ENCODE measurements at regions not wholly inside any gene's neighbourhood (a gene's known extent, or its start where the extent isn't known, plus 50 kb on each side); places are given as distances from the start of the nearest gene placed in this dataset.

GRCh38 chr10:44834131-44834530 is 77.0 kb upstream of the TMEM72 start:
- 92% methylated on average over 3 of the region's 4 CpGs for WGBS (ENCODE audit: insufficient coverage)
- DNase-seq = no peak
- H3K27ac ChIP-seq (ENCODE audit: insufficient read depth in 1 of 2, low read depth in 1 of 2, low read length in 2 of 2, poor library complexity in 1 of 2, severe bottlenecking in 2 of 2) = no peak overlapping the region
- no peaks in the 10 kb centered on the region for H3K36me3 ChIP-seq (ENCODE audit: control insufficient read depth in 4 of 4, insufficient read depth in 4 of 4, low read length in 3 of 4)
- no peaks in the 10 kb centered on the region for H3K4me1 ChIP-seq (ENCODE audit: control extremely low read depth in 1 of 4, control insufficient read depth in 4 of 4, insufficient read depth in 4 of 4, low read length in 3 of 4)
- H3K27me3 ChIP-seq (replicated peaks in 2 of 5; ENCODE audit: control insufficient read depth in 4 of 5, insufficient read depth in 5 of 5, low read length in 4 of 5) = peaks cover 0 to 3% (median 0%) of the 10 kb centered on the region in 5 experiments
- CTCF ChIA-PET = no interaction called here
- no peaks in the 10 kb centered on the region for H3K9me3 ChIP-seq (ENCODE audit: control extremely low read depth in 1 of 5, control insufficient read depth in 4 of 5, insufficient read depth in 2 of 5, low read depth in 1 of 5, low read length in 4 of 5)
- POLR2A ChIA-PET = no interaction called here
- H3K4me3 ChIP-seq (ENCODE audit: control insufficient read depth in 1 of 7, extremely low read depth in 1 of 7, insufficient read depth in 4 of 7, low read depth in 2 of 7, low read length in 6 of 7) = no peak overlapping the region

GRCh38 chr10:44835300-44835699 is 75.8 kb upstream of the TMEM72 start:
- H3K36me3 ChIP-seq (ENCODE audit: control insufficient read depth in 4 of 4, insufficient read depth in 4 of 4, low read length in 3 of 4) = no peaks in the 10 kb centered on the region
- no peak overlapping the region for H3K4me3 ChIP-seq (ENCODE audit: control insufficient read depth in 1 of 7, extremely low read depth in 1 of 7, insufficient read depth in 4 of 7, low read depth in 2 of 7, low read length in 6 of 7)
- POLR2A ChIA-PET = no interaction called here
- WGBS (ENCODE audit: insufficient coverage) = no CpG with 5 or more reads among the region's 2 CpGs
- CTCF ChIA-PET = no interaction called here
- peaks cover 0 to 3% (median 0%) of the 10 kb centered on the region in 5 experiments for H3K27me3 ChIP-seq (replicated peaks in 2 of 5; ENCODE audit: control insufficient read depth in 4 of 5, insufficient read depth in 5 of 5, low read length in 4 of 5)
- H3K9me3 ChIP-seq (ENCODE audit: control extremely low read depth in 1 of 5, control insufficient read depth in 4 of 5, insufficient read depth in 2 of 5, low read depth in 1 of 5, low read length in 4 of 5) = no peaks in the 10 kb centered on the region
- DNase-seq = no peak
- no peak overlapping the region for H3K27ac ChIP-seq (ENCODE audit: insufficient read depth in 1 of 2, low read depth in 1 of 2, low read length in 2 of 2, poor library complexity in 1 of 2, severe bottlenecking in 2 of 2)
- no peaks in the 10 kb centered on the region for H3K4me1 ChIP-seq (ENCODE audit: control extremely low read depth in 1 of 4, control insufficient read depth in 4 of 4, insufficient read depth in 4 of 4, low read length in 3 of 4)

- Histone ChIP-seq H3K9me3 (ENCODE audit: control extremely low read depth in 1 of 5, control insufficient read depth in 4 of 5, insufficient read depth in 2 of 5, low read depth in 1 of 5, low read length in 4 of 5) (no peaks in the 10 kb centered on the region), H3K4me1 (ENCODE audit: control extremely low read depth in 1 of 4, control insufficient read depth in 4 of 4, insufficient read depth in 4 of 4, low read length in 3 of 4) (no peaks in the 10 kb centered on the region), H3K36me3 (ENCODE audit: control insufficient read depth in 4 of 4, insufficient read depth in 4 of 4, low read length in 3 of 4) (no peaks in the 10 kb centered on the region), H3K27me3 (replicated peaks in 2 of 5; ENCODE audit: control insufficient read depth in 4 of 5, insufficient read depth in 5 of 5, low read length in 4 of 5) (no peaks in the 10 kb centered on the region), H3K4me3 (ENCODE audit: control insufficient read depth in 1 of 7, extremely low read depth in 1 of 7, insufficient read depth in 4 of 7, low read depth in 2 of 7, low read length in 6 of 7) (no peak overlapping the region), H3K27ac (ENCODE audit: insufficient read depth in 1 of 2, low read depth in 1 of 2, low read length in 2 of 2, poor library complexity in 1 of 2, severe bottlenecking in 2 of 2) (no peak overlapping the region)
- DNase-seq = no peak
- CTCF ChIA-PET = no interaction called here
- WGBS (ENCODE audit: insufficient coverage) = 89% methylated on average over 1 of the region's 2 CpGs
- POLR2A ChIA-PET = no interaction called here
Observed at GRCh38 chr10:44843484-44843883, 67.7 kb upstream of the TMEM72 start.

- ChIA-PET POLR2A (no interaction called here), CTCF (no interaction called here)
- Histone ChIP-seq H3K9me3 (ENCODE audit: control extremely low read depth in 1 of 5, control insufficient read depth in 4 of 5, insufficient read depth in 2 of 5, low read depth in 1 of 5, low read length in 4 of 5) (no peaks in the 10 kb centered on the region), H3K36me3 (ENCODE audit: control insufficient read depth in 4 of 4, insufficient read depth in 4 of 4, low read length in 3 of 4) (no peaks in the 10 kb centered on the region), H3K27me3 (replicated peaks in 2 of 5; ENCODE audit: control insufficient read depth in 4 of 5, insufficient read depth in 5 of 5, low read length in 4 of 5) (no peaks in the 10 kb centered on the region), H3K27ac (ENCODE audit: insufficient read depth in 1 of 2, low read depth in 1 of 2, low read length in 2 of 2, poor library complexity in 1 of 2, severe bottlenecking in 2 of 2) (no peak overlapping the region), H3K4me3 (ENCODE audit: control insufficient read depth in 1 of 7, extremely low read depth in 1 of 7, insufficient read depth in 4 of 7, low read depth in 2 of 7, low read length in 6 of 7) (no peak overlapping the region), H3K4me1 (ENCODE audit: control extremely low read depth in 1 of 4, control insufficient read depth in 4 of 4, insufficient read depth in 4 of 4, low read length in 3 of 4) (no peaks in the 10 kb centered on the region)
- DNase-seq = no peak
- WGBS (ENCODE audit: insufficient coverage) = 98% methylated on average over 5 of the region's 6 CpGs
Observed at GRCh38 chr10:44845361-44846175, 65.6 kb upstream of the TMEM72 start.

GRCh38 chr10:44847110-44847509 is 64.0 kb upstream of the TMEM72 start:
- 97% methylated on average over 3 of the region's 3 CpGs for WGBS (ENCODE audit: insufficient coverage)
- Histone ChIP-seq H3K4me3 (ENCODE audit: control insufficient read depth in 1 of 7, extremely low read depth in 1 of 7, insufficient read depth in 4 of 7, low read depth in 2 of 7, low read length in 6 of 7) (no peak overlapping the region), H3K36me3 (ENCODE audit: control insufficient read depth in 4 of 4, insufficient read depth in 4 of 4, low read length in 3 of 4) (no peaks in the 10 kb centered on the region), H3K4me1 (ENCODE audit: control extremely low read depth in 1 of 4, control insufficient read depth in 4 of 4, insufficient read depth in 4 of 4, low read length in 3 of 4) (no peaks in the 10 kb centered on the region), H3K27me3 (replicated peaks in 2 of 5; ENCODE audit: control insufficient read depth in 4 of 5, insufficient read depth in 5 of 5, low read length in 4 of 5) (no peaks in the 10 kb centered on the region), H3K27ac (ENCODE audit: insufficient read depth in 1 of 2, low read depth in 1 of 2, low read length in 2 of 2, poor library complexity in 1 of 2, severe bottlenecking in 2 of 2) (no peak overlapping the region), H3K9me3 (ENCODE audit: control extremely low read depth in 1 of 5, control insufficient read depth in 4 of 5, insufficient read depth in 2 of 5, low read depth in 1 of 5, low read length in 4 of 5) (no peaks in the 10 kb centered on the region)
- ChIA-PET POLR2A (no interaction called here), CTCF (no interaction called here)
- no peak for DNase-seq

- Histone ChIP-seq H3K9me3 (ENCODE audit: control extremely low read depth in 1 of 5, control insufficient read depth in 4 of 5, insufficient read depth in 2 of 5, low read depth in 1 of 5, low read length in 4 of 5) (no peaks in the 10 kb centered on the region), H3K4me3 (ENCODE audit: control insufficient read depth in 1 of 7, extremely low read depth in 1 of 7, insufficient read depth in 4 of 7, low read depth in 2 of 7, low read length in 6 of 7) (no peak overlapping the region), H3K36me3 (ENCODE audit: control insufficient read depth in 4 of 4, insufficient read depth in 4 of 4, low read length in 3 of 4) (no peaks in the 10 kb centered on the region), H3K27me3 (replicated peaks in 2 of 5; ENCODE audit: control insufficient read depth in 4 of 5, insufficient read depth in 5 of 5, low read length in 4 of 5) (no peaks in the 10 kb centered on the region), H3K27ac (ENCODE audit: insufficient read depth in 1 of 2, low read depth in 1 of 2, low read length in 2 of 2, poor library complexity in 1 of 2, severe bottlenecking in 2 of 2) (no peak overlapping the region), H3K4me1 (ENCODE audit: control extremely low read depth in 1 of 4, control insufficient read depth in 4 of 4, insufficient read depth in 4 of 4, low read length in 3 of 4) (no peaks in the 10 kb centered on the region)
- POLR2A ChIA-PET = no interaction called here
- DNase-seq = no peak
- 100% methylated on average over 1 of the region's 4 CpGs for WGBS (ENCODE audit: insufficient coverage)
- CTCF ChIA-PET = no interaction called here
Observed at GRCh38 chr10:44848211-44848610, 62.9 kb upstream of the TMEM72 start.

GRCh38 chr10:44849936-44850335 is 61.2 kb upstream of the TMEM72 start:
- H3K27ac ChIP-seq (ENCODE audit: insufficient read depth in 1 of 2, low read depth in 1 of 2, low read length in 2 of 2, poor library complexity in 1 of 2, severe bottlenecking in 2 of 2) = no peak overlapping the region
- DNase-seq = no peak
- H3K9me3 ChIP-seq (ENCODE audit: control extremely low read depth in 1 of 5, control insufficient read depth in 4 of 5, insufficient read depth in 2 of 5, low read depth in 1 of 5, low read length in 4 of 5) = no peaks in the 10 kb centered on the region
- H3K4me1 ChIP-seq (ENCODE audit: control extremely low read depth in 1 of 4, control insufficient read depth in 4 of 4, insufficient read depth in 4 of 4, low read length in 3 of 4) = no peaks in the 10 kb centered on the region
- no peak overlapping the region for H3K4me3 ChIP-seq (ENCODE audit: control insufficient read depth in 1 of 7, extremely low read depth in 1 of 7, insufficient read depth in 4 of 7, low read depth in 2 of 7, low read length in 6 of 7)
- H3K36me3 ChIP-seq (ENCODE audit: control insufficient read depth in 4 of 4, insufficient read depth in 4 of 4, low read length in 3 of 4) = no peaks in the 10 kb centered on the region
- ChIA-PET POLR2A (no interaction called here), CTCF (interaction anchor here (1.4 to 1.7 kb wide), 2 partner anchors 8 to 12 kb away, joined by 5 to 6 read pairs; no protein-coding TSS in a partner anchor)
- no peaks in the 10 kb centered on the region for H3K27me3 ChIP-seq (replicated peaks in 2 of 5; ENCODE audit: control insufficient read depth in 4 of 5, insufficient read depth in 5 of 5, low read length in 4 of 5)
- WGBS (ENCODE audit: insufficient coverage) = 83% methylated on average over 2 of the region's 2 CpGs
